NCI-H82 (cell line): ENCODE measurements at regions not wholly inside any gene's neighbourhood (a gene's known extent, or its start where the extent isn't known, plus 50 kb on each side); places are given as distances from the start of the nearest gene placed in this dataset.
A peak's percentile ranks its signal among the peaks of the same experiment; 100 is the strongest.
"Not testable (repeated sequence)": the region's sequence is repeated elsewhere in the genome, so short reads cannot be mapped to it uniquely, and the experiment has no call there.

Source experiments
- DNase-seq: peaks from one replicate; lab custom pipeline; 2025; lab: John Stamatoyannopoulos, UW

- DNase-seq, result no peak
These were observed 174.3 kb downstream of the LYPLAL1 start for GRCh38 chr1:219347921-219348391.

GRCh38 chr1:219347376-219347775, 173.7 kb downstream of the LYPLAL1 start:
- DNase-seq, result no peak

GRCh38 chr1:219345953-219346352, 172.3 kb downstream of the LYPLAL1 start:
- DNase-seq, result no peak

- DNase-seq, result no peak
These were observed 169.2 kb downstream of the LYPLAL1 start for GRCh38 chr1:219342836-219343235.

- DNase-seq, result no peak
These were observed 167.1 kb downstream of the LYPLAL1 start for GRCh38 chr1:219340796-219341195.

GRCh38 chr1:219339466-219339865, 165.8 kb downstream of the LYPLAL1 start:
- DNase-seq, result no peak

GRCh38 chr1:219337588-219337987, 163.9 kb downstream of the LYPLAL1 start:
- DNase-seq, result no peak

GRCh38 chr1:219333626-219334025, 159.9 kb downstream of the LYPLAL1 start:
- no peak for DNase-seq

- no peak for DNase-seq
These were observed 157.7 kb downstream of the LYPLAL1 start for GRCh38 chr1:219331424-219331823.

GRCh38 chr1:219330669-219331068, 157.0 kb downstream of the LYPLAL1 start:
- DNase-seq, result no peak

GRCh38 chr1:219330001-219330400, 156.3 kb downstream of the LYPLAL1 start:
- no peak for DNase-seq

- no peak for DNase-seq
These were observed 155.9 kb downstream of the LYPLAL1 start for GRCh38 chr1:219329578-219329977.

GRCh38 chr1:219326843-219327242, 153.2 kb downstream of the LYPLAL1 start:
- DNase-seq, result peak; percentile 58

GRCh38 chr1:219325368-219325742, 151.7 kb downstream of the LYPLAL1 start:
- DNase-seq, result no peak

GRCh38 chr1:219324629-219325367, 151.1 kb downstream of the LYPLAL1 start:
- no peak for DNase-seq

GRCh38 chr1:219324171-219324570, 150.5 kb downstream of the LYPLAL1 start:
- DNase-seq, result no peak

GRCh38 chr1:219323426-219323825, 149.7 kb downstream of the LYPLAL1 start:
- DNase-seq, result no peak

- DNase-seq, result no peak
These were observed 149.1 kb downstream of the LYPLAL1 start for GRCh38 chr1:219322766-219323165.

- DNase-seq, result not testable (repeated sequence)
These were observed 146.9 kb downstream of the LYPLAL1 start for GRCh38 chr1:219320563-219320962.

- no peak for DNase-seq
These were observed 145.1 kb downstream of the LYPLAL1 start for GRCh38 chr1:219318826-219319225.

GRCh38 chr1:219317762-219318353, 144.2 kb downstream of the LYPLAL1 start:
- peak; percentile 44 for DNase-seq

- no peak for DNase-seq
These were observed 142.4 kb downstream of the LYPLAL1 start for GRCh38 chr1:219316066-219316465.

GRCh38 chr1:219313961-219314360, 140.3 kb downstream of the LYPLAL1 start:
- DNase-seq, result no peak

GRCh38 chr1:219312967-219313366, 139.3 kb downstream of the LYPLAL1 start:
- no peak for DNase-seq
